Gastroesophageal sphincter (tissue), 4 donors: ENCODE measurements at regions not wholly inside any gene's neighbourhood (a gene's known extent, or its start where the extent isn't known, plus 50 kb on each side); places are given as distances from the start of the nearest gene placed in this dataset.

Experiments
- ATAC-seq: fragments of 150-250 bp; one replicate; pipeline ENCODE4 v1.9.1; 2016; ENCODE audit warnings: mild to moderate bottlenecking, moderate library complexity
- H3K27ac ChIP-seq, 4 donors: fragments of 200-600 bp; sonication (generic) in 3 of 4; 1 replicate in 3 of 4; 2 replicates in 1 of 4; pipeline ENCODE4 v1.5.1; 2016 to 2019
- H3K27me3 ChIP-seq: fragments of 200-600 bp; sonication (generic); one replicate; pipeline ENCODE4 v1.5.1; 2019
- H3K36me3 ChIP-seq, 2 donors: fragments of 200-600 bp; sonication (generic); one replicate each; pipeline ENCODE4 v1.5.1; 2019; ENCODE audit warnings: control low read depth in 1 of 2
- H3K4me1 ChIP-seq, 3 donors: fragments of 200-600 bp; sonication (generic); 1 replicate in 2 of 3; 2 replicates in 1 of 3; pipeline ENCODE4 v1.5.1; 2016 to 2019; ENCODE audit warnings: control low read depth in 2 of 3
- H3K4me3 ChIP-seq, 2 donors: fragments of 200-600 bp; sonication (generic); one replicate each; pipeline ENCODE4 v1.5.1; 2019; ENCODE audit warnings: mild to moderate bottlenecking in 1 of 2, moderate library complexity in 1 of 2
- H3K9me3 ChIP-seq, 3 donors: fragments of 200-600 bp; sonication (generic); one replicate each; pipeline ENCODE4 v1.5.1; 2017 to 2019; ENCODE audit warnings: control low read depth in 2 of 3
- CTCF ChIP-seq, 4 experiments: fragments of 200-600 bp in 2 of 4; fragments of 450-650 bp in 2 of 4; sonication (generic) in 1 of 4; IDR thresholded peaks; one replicate each; pipeline ENCODE4 v1.5.1; 2017 to 2019; ENCODE audit warnings: antibody characterized with exemption in 4 of 4, mild to moderate bottlenecking in 2 of 4, moderate library complexity in 2 of 4
- EP300 ChIP-seq: sonication (generic); formaldehyde crosslinking; IDR thresholded peaks from one replicate; pipeline ENCODE4 v1.6.1; 2017; ENCODE audit warnings: antibody characterized with exemption, mild to moderate bottlenecking
- POLR2A ChIP-seq, 2 donors: fragments of 450-650 bp; IDR thresholded peaks; one replicate each; pipeline ENCODE4 v1.6.1; 2017; ENCODE audit warnings: antibody characterized with exemption in 2 of 2, mild to moderate bottlenecking in 2 of 2, moderate library complexity in 1 of 2
- POLR2AphosphoS5 ChIP-seq: sonication (generic); formaldehyde crosslinking; IDR thresholded peaks from one replicate; pipeline ENCODE4 v1.6.1; 2017; ENCODE audit warnings: antibody characterized with exemption
- WGBS, 2 donors: methylation state at CpG; one replicate each; pipeline ENCODE4 v1.1.5; 2018; ENCODE audit warnings: low coverage in 1 of 2; 5-methylcytosine and 5-hydroxymethylcytosine counted together

GRCh38 chr2:3115301-3116042 lies 262.1 kb downstream of the EIPR1 start:
- Histone ChIP-seq H3K4me1 (no peaks in the 10 kb centered on the region), H3K9me3 (peaks cover 0 to 2% (median 0%) of the 10 kb centered on the region in 3 donors), H3K4me3 (no peak overlapping the region), H3K36me3 (no peaks in the 10 kb centered on the region), H3K27ac (no peak overlapping the region), H3K27me3 (no peaks in the 10 kb centered on the region)
- ATAC-seq = no peak
- TF ChIP-seq POLR2AphosphoS5 (no peak), EP300 (no peak), POLR2A (IDR thresholded peaks at IDR 0.05) (no peak), CTCF (IDR thresholded peaks at IDR 0.05) (no peak)
- 83 to 100% methylated on average over 2 to 11 of the region's 13 CpGs for WGBS, 2 donors

GRCh38 chr2:3114406-3115185 lies 263.0 kb downstream of the EIPR1 start:
- Histone ChIP-seq H3K4me3 (no peak overlapping the region), H3K4me1 (no peaks in the 10 kb centered on the region), H3K9me3 (no peaks in the 10 kb centered on the region), H3K27ac (no peak overlapping the region), H3K36me3 (no peaks in the 10 kb centered on the region), H3K27me3 (no peaks in the 10 kb centered on the region)
- TF ChIP-seq EP300 (no peak), CTCF (IDR thresholded peaks at IDR 0.05) (no peak), POLR2AphosphoS5 (no peak), POLR2A (IDR thresholded peaks at IDR 0.05) (no peak)
- no peak for ATAC-seq
- WGBS, 2 donors = 58 to 67% methylated on average over 5 to 15 of the region's 26 CpGs

- H3K27me3 ChIP-seq = no peaks in the 10 kb centered on the region
- no peak for TF ChIP-seq CTCF (IDR thresholded peaks at IDR 0.05)
- no peak for TF ChIP-seq EP300
- no peak for TF ChIP-seq POLR2A (IDR thresholded peaks at IDR 0.05)
- no peak for TF ChIP-seq POLR2AphosphoS5
- no peak for ATAC-seq
- H3K36me3 ChIP-seq = no peaks in the 10 kb centered on the region
- H3K4me1 ChIP-seq = no peaks in the 10 kb centered on the region
- WGBS, 2 donors = 68 to 87% methylated on average over 4 to 6 of the region's 6 CpGs
- H3K4me3 ChIP-seq = no peak overlapping the region
- no peaks in the 10 kb centered on the region for H3K9me3 ChIP-seq
- no peak overlapping the region for H3K27ac ChIP-seq
Observed at GRCh38 chr2:3113769-3114168, 263.8 kb downstream of the EIPR1 start.

GRCh38 chr2:3113122-3113521 lies 264.5 kb downstream of the EIPR1 start:
- 83 to 85% methylated on average over 4 to 10 of the region's 10 CpGs for WGBS, 2 donors
- Histone ChIP-seq H3K4me3 (no peak overlapping the region), H3K27ac (no peak overlapping the region), H3K36me3 (no peaks in the 10 kb centered on the region), H3K4me1 (no peaks in the 10 kb centered on the region), H3K9me3 (no peaks in the 10 kb centered on the region), H3K27me3 (no peaks in the 10 kb centered on the region)
- ATAC-seq = no peak
- no peak for TF ChIP-seq CTCF (IDR thresholded peaks at IDR 0.05)
- TF ChIP-seq POLR2AphosphoS5 = no peak
- TF ChIP-seq EP300 = no peak
- no peak for TF ChIP-seq POLR2A (IDR thresholded peaks at IDR 0.05)
